Parathyroid adenoma (tissue), 2 donors: ENCODE measurements at regions not wholly inside any gene's neighbourhood (a gene's known extent, or its start where the extent isn't known, plus 50 kb on each side); places are given as distances from the start of the nearest gene placed in this dataset.

Experiments
- H2AFZ ChIP-seq: fragments of 300-600 bp; sonication (generic); one replicate; pipeline ENCODE4 v1.7.0; 2017; ENCODE audit warnings: antibody characterized with exemption, mild to moderate bottlenecking
- H3K27ac ChIP-seq: fragments of 300-600 bp; sonication (generic); one replicate; pipeline ENCODE4 v1.7.0; 2017
- H3K27me3 ChIP-seq: fragments of 300-600 bp; sonication (generic); one replicate; pipeline ENCODE4 v1.7.0; 2017; ENCODE audit warnings: low read length; ENCODE audit not compliant: control insufficient read depth, insufficient read depth
- H3K36me3 ChIP-seq: fragments of 300-600 bp; sonication (generic); one replicate; pipeline ENCODE4 v1.7.0; 2017; ENCODE audit warnings: low read length; ENCODE audit not compliant: control insufficient read depth, insufficient read depth
- H3K4me1 ChIP-seq: fragments of 300-600 bp; sonication (generic); one replicate; pipeline ENCODE4 v1.7.0; 2017; ENCODE audit warnings: control low read depth
- H3K4me2 ChIP-seq: fragments of 300-600 bp; sonication (generic); one replicate; pipeline ENCODE4 v1.7.0; 2017; ENCODE audit warnings: low read length
- H3K4me3 ChIP-seq: fragments of 300-600 bp; sonication (generic); one replicate; pipeline ENCODE4 v1.7.0; 2017; ENCODE audit warnings: low read depth, low read length
- H3K79me2 ChIP-seq: fragments of 300-600 bp; sonication (generic); one replicate; pipeline ENCODE4 v1.7.0; 2017; ENCODE audit warnings: control low read depth
- H3K9ac ChIP-seq: fragments of 300-600 bp; sonication (generic); one replicate; pipeline ENCODE4 v1.7.0; 2017; ENCODE audit warnings: mild to moderate bottlenecking
- H3K9me3 ChIP-seq: fragments of 300-600 bp; sonication (generic); one replicate; pipeline ENCODE4 v1.7.0; 2017; ENCODE audit warnings: low read length; ENCODE audit not compliant: control insufficient read depth
- TF ChIP-seq, protein P1 (sequence below): fragments of 300-600 bp; sonication (generic); IDR thresholded peaks from one replicate; pipeline ENCODE4 v1.7.0; 2017; ENCODE audit warnings: antibody characterized with exemption, mild to moderate bottlenecking
- donor health status: primary hyperparathyroidism.

DNA sequence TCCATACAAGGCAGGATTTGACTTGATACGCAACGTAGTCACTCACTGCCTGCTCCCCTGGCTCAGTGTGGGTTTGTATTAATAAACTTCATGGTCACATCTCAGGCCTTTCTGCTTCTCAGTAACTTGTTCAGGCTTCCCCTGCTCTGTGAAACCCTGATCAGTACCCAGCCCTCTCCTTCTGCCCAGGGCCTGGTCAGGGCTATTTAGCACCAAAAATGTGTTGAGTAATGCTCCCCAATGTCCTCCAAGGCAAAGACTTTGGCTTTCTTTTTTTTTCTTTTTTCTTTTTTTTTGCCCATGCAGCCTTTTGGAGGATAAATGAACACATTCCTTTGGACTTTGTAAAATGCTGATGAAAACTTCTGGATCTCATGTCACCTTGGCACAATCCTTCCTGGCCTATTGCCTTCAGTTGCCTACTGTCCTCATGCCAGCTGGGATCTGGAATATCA is 399.2 kb upstream of the KLF4 start:
- TF ChIP-seq, protein P1, sequence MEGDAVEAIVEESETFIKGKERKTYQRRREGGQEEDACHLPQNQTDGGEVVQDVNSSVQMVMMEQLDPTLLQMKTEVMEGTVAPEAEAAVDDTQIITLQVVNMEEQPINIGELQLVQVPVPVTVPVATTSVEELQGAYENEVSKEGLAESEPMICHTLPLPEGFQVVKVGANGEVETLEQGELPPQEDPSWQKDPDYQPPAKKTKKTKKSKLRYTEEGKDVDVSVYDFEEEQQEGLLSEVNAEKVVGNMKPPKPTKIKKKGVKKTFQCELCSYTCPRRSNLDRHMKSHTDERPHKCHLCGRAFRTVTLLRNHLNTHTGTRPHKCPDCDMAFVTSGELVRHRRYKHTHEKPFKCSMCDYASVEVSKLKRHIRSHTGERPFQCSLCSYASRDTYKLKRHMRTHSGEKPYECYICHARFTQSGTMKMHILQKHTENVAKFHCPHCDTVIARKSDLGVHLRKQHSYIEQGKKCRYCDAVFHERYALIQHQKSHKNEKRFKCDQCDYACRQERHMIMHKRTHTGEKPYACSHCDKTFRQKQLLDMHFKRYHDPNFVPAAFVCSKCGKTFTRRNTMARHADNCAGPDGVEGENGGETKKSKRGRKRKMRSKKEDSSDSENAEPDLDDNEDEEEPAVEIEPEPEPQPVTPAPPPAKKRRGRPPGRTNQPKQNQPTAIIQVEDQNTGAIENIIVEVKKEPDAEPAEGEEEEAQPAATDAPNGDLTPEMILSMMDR = no peak
- H3K4me2 ChIP-seq = no peak overlapping the region
- H3K9me3 ChIP-seq = no peaks in the 10 kb centered on the region
- H3K27ac ChIP-seq = no peak overlapping the region
- H3K79me2 ChIP-seq = no peaks in the 10 kb centered on the region
- no peak overlapping the region for H3K9ac ChIP-seq
- H3K36me3 ChIP-seq = no peaks in the 10 kb centered on the region
- no peak overlapping the region for H3K4me3 ChIP-seq
- no peaks in the 10 kb centered on the region for H3K4me1 ChIP-seq
- no peaks in the 10 kb centered on the region for H3K27me3 ChIP-seq
- no peak overlapping the region for H2AFZ ChIP-seq

DNA sequence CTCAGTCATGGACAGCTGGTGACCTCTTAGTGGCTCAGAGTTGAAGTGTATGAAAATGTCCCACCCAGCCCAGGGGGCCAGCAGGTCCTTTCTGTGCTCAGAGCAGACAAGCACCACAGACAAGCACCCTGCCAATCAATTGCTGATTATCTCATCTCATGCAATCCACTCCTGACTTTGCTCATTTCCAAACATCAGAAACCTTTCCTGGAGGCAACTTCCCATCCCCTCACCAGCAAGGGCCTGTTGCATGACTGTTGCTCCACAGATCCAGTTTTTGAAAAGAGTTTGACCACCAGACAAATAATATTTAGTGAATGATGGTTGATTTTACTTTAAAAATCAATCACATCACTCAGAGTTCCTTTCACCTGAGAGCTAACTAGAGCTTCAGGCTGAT is 397.3 kb upstream of the KLF4 start:
- Histone ChIP-seq H3K9me3 (no peaks in the 10 kb centered on the region), H3K4me2 (no peak overlapping the region), H3K9ac (no peak overlapping the region), H2AFZ (no peak overlapping the region), H3K27ac (no peak overlapping the region), H3K4me1 (no peaks in the 10 kb centered on the region), H3K27me3 (no peaks in the 10 kb centered on the region), H3K4me3 (no peak overlapping the region), H3K36me3 (no peaks in the 10 kb centered on the region), H3K79me2 (no peaks in the 10 kb centered on the region)
- TF ChIP-seq, protein P1 = no peak

DNA sequence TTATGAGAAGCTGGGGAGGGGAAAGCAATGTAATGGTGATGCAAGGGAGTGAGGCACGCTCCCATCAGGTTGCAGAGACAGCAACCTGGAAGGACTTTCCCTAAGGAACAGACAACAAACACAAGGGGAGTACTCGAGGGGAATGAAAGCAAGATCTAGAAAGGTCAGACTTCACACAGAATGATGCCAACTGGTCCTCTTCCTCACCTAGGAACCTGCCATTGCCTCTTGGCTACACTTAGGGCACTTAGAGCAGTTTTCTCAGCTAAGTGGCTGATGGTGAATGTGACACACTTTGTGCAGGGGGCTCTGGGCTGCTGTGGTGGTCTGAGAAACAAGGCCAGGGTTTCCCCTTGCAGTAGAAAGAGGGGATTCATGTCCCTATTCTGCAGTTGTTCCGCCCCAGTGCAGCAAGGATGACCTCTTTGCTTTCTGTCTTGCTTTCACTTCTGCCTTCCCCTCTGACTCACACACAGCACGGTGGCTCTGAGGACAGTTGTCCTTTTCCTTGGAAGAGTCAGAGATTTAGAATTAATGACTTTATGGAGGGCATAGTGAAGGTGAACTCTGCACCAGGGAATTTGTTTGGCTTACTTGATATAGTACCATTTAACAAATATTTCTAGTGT is 394.0 kb upstream of the KLF4 start:
- no peak overlapping the region for H3K4me3 ChIP-seq
- TF ChIP-seq, protein P1 = no peak
- no peak overlapping the region for H3K27ac ChIP-seq
- H3K27me3 ChIP-seq = no peaks in the 10 kb centered on the region
- H3K9ac ChIP-seq = no peak overlapping the region
- H3K9me3 ChIP-seq = no peaks in the 10 kb centered on the region
- no peaks in the 10 kb centered on the region for H3K36me3 ChIP-seq
- no peak overlapping the region for H2AFZ ChIP-seq
- no peaks in the 10 kb centered on the region for H3K79me2 ChIP-seq
- no peak overlapping the region for H3K4me2 ChIP-seq
- no peaks in the 10 kb centered on the region for H3K4me1 ChIP-seq

DNA sequence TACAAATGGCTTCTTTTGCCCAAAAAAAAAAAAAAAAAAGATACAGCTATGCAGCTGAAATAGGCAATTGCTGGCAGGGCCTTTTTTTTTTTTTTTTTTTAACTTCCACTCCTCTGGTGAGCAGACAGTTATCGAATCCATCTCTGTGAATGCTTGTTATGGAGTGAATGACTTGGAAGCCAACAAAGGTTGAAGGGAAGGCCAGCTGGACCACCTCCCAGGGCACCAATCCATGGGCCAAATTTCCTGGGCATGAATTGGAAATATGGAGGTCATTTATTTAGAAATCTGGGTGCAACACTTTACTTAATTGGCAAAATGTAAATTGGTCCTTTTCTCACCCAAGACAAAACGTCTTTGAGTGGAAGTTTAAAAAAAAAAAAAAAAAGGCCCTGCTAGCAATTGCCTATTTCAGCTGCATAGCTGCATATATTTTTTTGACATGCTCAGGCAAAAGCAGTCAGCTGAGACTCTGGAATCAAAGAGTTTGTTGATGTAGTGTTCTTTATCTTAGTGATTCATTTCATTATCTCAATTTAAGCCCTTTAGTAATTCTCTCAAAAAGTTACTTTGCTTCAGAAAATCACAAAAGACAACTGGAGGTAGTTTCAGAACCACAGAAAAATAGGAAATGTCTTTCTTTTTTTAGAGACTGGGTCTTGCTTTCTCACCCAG is 392.2 kb upstream of the KLF4 start:
- Histone ChIP-seq H3K27me3 (no peaks in the 10 kb centered on the region), H3K4me3 (no peak overlapping the region), H3K27ac (no peak overlapping the region), H3K36me3 (no peaks in the 10 kb centered on the region), H3K9ac (no peak overlapping the region), H3K9me3 (no peaks in the 10 kb centered on the region), H3K79me2 (no peaks in the 10 kb centered on the region), H2AFZ (no peak overlapping the region), H3K4me2 (no peak overlapping the region), H3K4me1 (no peaks in the 10 kb centered on the region)
- TF ChIP-seq, protein P1 = no peak

DNA sequence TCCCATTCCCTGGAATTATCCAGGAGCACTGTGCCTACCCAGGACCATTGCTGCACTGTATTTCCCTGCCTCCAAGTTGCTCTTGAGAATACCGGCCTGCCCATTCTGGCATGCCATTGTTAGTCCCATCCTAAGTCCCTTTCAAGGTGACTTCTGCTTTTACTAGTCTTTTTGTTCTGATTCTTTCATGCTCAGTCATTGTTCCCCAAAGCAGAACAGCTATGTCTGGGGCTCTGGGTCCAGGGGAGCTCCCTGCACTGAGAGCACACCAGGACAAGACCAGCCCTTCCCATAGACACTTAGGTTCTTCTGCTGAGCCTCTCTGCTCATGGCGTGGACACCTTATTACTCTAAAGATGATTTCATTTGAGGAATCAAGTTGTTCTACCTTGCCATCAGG is 388.9 kb upstream of the KLF4 start:
- Histone ChIP-seq H3K4me1 (no peaks in the 10 kb centered on the region), H3K27me3 (no peaks in the 10 kb centered on the region), H3K36me3 (no peaks in the 10 kb centered on the region), H3K4me2 (no peak overlapping the region), H3K27ac (no peak overlapping the region), H3K79me2 (no peaks in the 10 kb centered on the region), H3K9ac (no peak overlapping the region), H2AFZ (no peak overlapping the region), H3K4me3 (no peak overlapping the region), H3K9me3 (no peaks in the 10 kb centered on the region)
- TF ChIP-seq, protein P1 = no peak
